ENCODE measurements at regions not wholly inside any gene's neighbourhood (a gene's known extent, or its start where the extent isn't known, plus 50 kb on each side); places are given as distances from the start of the nearest gene placed in this dataset.

GRCh38 chr4:123564758-123565346 lies 168.3 kb downstream of the SPRY1 start:
- TF ChIP-seq EZH2 (IDR thresholded peaks at IDR 0.05; ENCODE audit: borderline replicate concordance, low read length) (no peak), CTCF (conservative IDR thresholded peaks at IDR 0.05 in 1 of 2, IDR thresholded peaks at IDR 0.05 in 1 of 2; ENCODE audit: extremely low read depth in 1 of 2, insufficient read depth in 1 of 2, low read depth in 1 of 2, low read length in 2 of 2) (peak; percentile 92 to 99)
